Activated CD8-positive, alpha-beta T cell treated with anti-CD3 and anti-CD28 coated beads, Interleukin-2, amount 10 ng/mL, durations not matched to agents 7 days and 5 days (primary cell): ENCODE measurements at regions not wholly inside any gene's neighbourhood (a gene's known extent, or its start where the extent isn't known, plus 50 kb on each side); places are given as distances from the start of the nearest gene placed in this dataset.
"Not testable (repeated sequence)": the region's sequence is repeated elsewhere in the genome, so short reads cannot be mapped to it uniquely, and the experiment has no call there.

ENCODE experiments used
- ATAC-seq: fragments of 150-1000 bp; cut with Tn5 transposase; one replicate; pipeline ENCODE4 v1.10.0; 2021; ENCODE audit warnings: moderate library complexity
- CTCF ChIA-PET: fragments of 350-600 bp; sonication (Branson Sonifier 250); formaldehyde crosslinking; loops from one replicate; lab custom pipeline; 2021; ENCODE audit warnings: antibody characterized with exemption; lab: Charles Lee
- POLR2A ChIA-PET: fragments of 350-600 bp; sonication (Branson Sonifier 250); formaldehyde crosslinking; loops from one replicate; lab custom pipeline; 2021; ENCODE audit warnings: antibody characterized with exemption; lab: Charles Lee
- DNase-seq: peaks from one replicate; pipeline ENCODE4 v3.0.0-alpha.2; 2020
- H3K27ac Mint-ChIP-seq: one replicate; pipeline ENCODE4 v1.8.0; 2021; ENCODE audit warnings: mild to moderate bottlenecking, mixed read lengths
- H3K27me3 Mint-ChIP-seq: one replicate; pipeline ENCODE4 v1.8.0; 2021; ENCODE audit warnings: low read depth, mixed read lengths
- H3K36me3 Mint-ChIP-seq: one replicate; pipeline ENCODE4 v1.8.0; 2021; ENCODE audit warnings: low read depth, mixed read lengths
- H3K4me1 Mint-ChIP-seq: one replicate; pipeline ENCODE4 v1.8.0; 2021; ENCODE audit warnings: low read depth, mixed read lengths
- H3K4me3 Mint-ChIP-seq: one replicate; pipeline ENCODE4 v1.8.0; 2021; ENCODE audit warnings: mild to moderate bottlenecking, mixed read lengths
- H3K9me3 Mint-ChIP-seq: one replicate; pipeline ENCODE4 v1.8.0; 2022; ENCODE audit warnings: mixed read lengths; ENCODE audit not compliant: insufficient read depth

- no peak overlapping the region for H3K27ac Mint-ChIP-seq
- DNase-seq (no peak), ATAC-seq (no peak)
- H3K36me3 Mint-ChIP-seq, result no peaks in the 10 kb centered on the region
- H3K27me3 Mint-ChIP-seq, result no peaks in the 10 kb centered on the region
- H3K4me1 Mint-ChIP-seq, result no peaks in the 10 kb centered on the region
- CTCF ChIA-PET, result no interaction called here
- no peak overlapping the region for H3K4me3 Mint-ChIP-seq
- H3K9me3 Mint-ChIP-seq, result peaks cover 6% of the 10 kb centered on the region
- POLR2A ChIA-PET, result no interaction called here
These were observed 99.6 kb upstream of the PPP2R3B start for GRCh38 chrX:486325-486724.

GRCh38 chrX:487836-488235, 101.1 kb upstream of the PPP2R3B start:
- Mint-ChIP-seq H3K4me3 (no peak overlapping the region), H3K9me3 (peaks cover 6% of the 10 kb centered on the region), H3K27me3 (no peaks in the 10 kb centered on the region), H3K27ac (no peak overlapping the region), H3K36me3 (no peaks in the 10 kb centered on the region), H3K4me1 (no peaks in the 10 kb centered on the region)
- ATAC-seq (no peak), DNase-seq (no peak)
- CTCF ChIA-PET, result no interaction called here
- POLR2A ChIA-PET, result no interaction called here

- Mint-ChIP-seq H3K9me3 (peaks cover 6% of the 10 kb centered on the region), H3K4me1 (no peaks in the 10 kb centered on the region), H3K27ac (no peak overlapping the region), H3K36me3 (no peaks in the 10 kb centered on the region), H3K4me3 (no peak overlapping the region), H3K27me3 (no peaks in the 10 kb centered on the region)
- CTCF ChIA-PET, result no interaction called here
- DNase-seq, result no peak
- no peak for ATAC-seq
- POLR2A ChIA-PET, result no interaction called here
These were observed 103.1 kb upstream of the PPP2R3B start for GRCh38 chrX:489820-490219.

GRCh38 chrX:497186-498014, 110.7 kb upstream of the PPP2R3B start:
- H3K36me3 Mint-ChIP-seq, result no peaks in the 10 kb centered on the region
- ChIA-PET POLR2A (no interaction called here), CTCF (no interaction called here)
- H3K27me3 Mint-ChIP-seq, result no peaks in the 10 kb centered on the region
- peaks cover 4% of the 10 kb centered on the region for H3K9me3 Mint-ChIP-seq
- H3K4me1 Mint-ChIP-seq, result no peaks in the 10 kb centered on the region
- no peak overlapping the region for H3K27ac Mint-ChIP-seq
- no peak for DNase-seq
- ATAC-seq, result no peak
- no peak overlapping the region for H3K4me3 Mint-ChIP-seq

GRCh38 chrX:498901-499300, 112.2 kb upstream of the PPP2R3B start:
- H3K27me3 Mint-ChIP-seq, H3K9me3 Mint-ChIP-seq, POLR2A ChIA-PET, H3K27ac Mint-ChIP-seq, DNase-seq, H3K4me3 Mint-ChIP-seq, ATAC-seq, H3K36me3 Mint-ChIP-seq, CTCF ChIA-PET, H3K4me1 Mint-ChIP-seq: not testable (repeated sequence)

- no peak for ATAC-seq
- Mint-ChIP-seq H3K4me3 (no peak overlapping the region), H3K27ac (no peak overlapping the region), H3K9me3 (peaks cover 4% of the 10 kb centered on the region), H3K36me3 (no peaks in the 10 kb centered on the region), H3K27me3 (no peaks in the 10 kb centered on the region), H3K4me1 (no peaks in the 10 kb centered on the region)
- ChIA-PET POLR2A (no interaction called here), CTCF (no interaction called here)
- no peak for DNase-seq
These were observed 113.2 kb upstream of the PPP2R3B start for GRCh38 chrX:499870-500364.

GRCh38 chrX:500481-501010, 113.8 kb upstream of the PPP2R3B start:
- ATAC-seq, result no peak
- H3K4me3 Mint-ChIP-seq, result no peak overlapping the region
- no peaks in the 10 kb centered on the region for H3K36me3 Mint-ChIP-seq
- H3K27ac Mint-ChIP-seq, result no peak overlapping the region
- ChIA-PET CTCF (no interaction called here), POLR2A (no interaction called here)
- peaks cover 4% of the 10 kb centered on the region for H3K9me3 Mint-ChIP-seq
- no peaks in the 10 kb centered on the region for H3K27me3 Mint-ChIP-seq
- no peak for DNase-seq
- no peaks in the 10 kb centered on the region for H3K4me1 Mint-ChIP-seq

DNA sequence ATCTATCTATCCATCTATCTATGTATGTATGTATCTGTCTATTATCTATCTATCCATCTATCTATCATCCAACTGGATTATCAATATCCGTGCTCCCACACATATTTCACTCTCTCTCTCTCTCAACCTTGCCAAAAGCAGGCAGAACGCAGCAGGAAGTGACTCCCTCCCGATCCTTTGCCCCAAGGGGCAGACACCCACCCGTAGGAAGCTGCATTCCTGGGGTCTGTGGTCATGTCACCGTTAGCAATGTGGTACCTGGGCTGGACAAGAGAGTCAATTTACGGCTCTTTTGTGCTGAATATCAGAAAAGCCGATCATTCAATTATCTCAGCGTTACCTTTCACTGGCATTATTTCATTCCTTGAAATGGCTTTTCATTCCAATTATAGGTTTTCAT, 119.6 kb upstream of the PPP2R3B start:
- DNase-seq, result no peak
- Mint-ChIP-seq H3K9me3 (peaks cover 19% of the 10 kb centered on the region), H3K4me1 (no peaks in the 10 kb centered on the region), H3K4me3 (no peak overlapping the region), H3K27ac (no peak overlapping the region), H3K36me3 (no peaks in the 10 kb centered on the region), H3K27me3 (no peaks in the 10 kb centered on the region)
- ATAC-seq, result no peak
- ChIA-PET CTCF (no interaction called here), POLR2A (no interaction called here)

DNA sequence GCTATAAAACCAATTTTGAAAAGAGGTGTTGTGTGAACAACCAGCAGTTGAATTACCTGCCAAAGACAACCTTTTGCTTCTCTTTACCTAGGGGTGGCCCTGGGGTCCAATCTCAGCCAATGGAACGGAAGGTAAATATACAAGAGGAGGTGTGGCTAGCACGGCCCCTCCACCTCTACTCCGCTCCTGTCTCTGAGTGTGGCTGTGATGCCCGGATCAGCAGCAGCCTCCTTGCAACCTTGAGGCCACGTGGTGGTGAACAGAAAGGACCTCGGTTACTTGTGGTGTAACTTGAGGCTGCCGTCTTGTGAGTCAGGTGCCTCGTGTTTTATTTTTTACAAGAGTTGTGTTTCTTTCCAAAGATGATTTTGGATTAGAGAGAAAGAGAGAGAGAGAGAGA, 121.5 kb upstream of the PPP2R3B start:
- Mint-ChIP-seq H3K36me3 (no peaks in the 10 kb centered on the region), H3K9me3 (peaks cover 15% of the 10 kb centered on the region), H3K27me3 (no peaks in the 10 kb centered on the region), H3K4me1 (no peaks in the 10 kb centered on the region), H3K4me3 (no peak overlapping the region), H3K27ac (no peak overlapping the region)
- DNase-seq (no peak), ATAC-seq (no peak)
- POLR2A ChIA-PET, result no interaction called here
- CTCF ChIA-PET, result no interaction called here

DNA sequence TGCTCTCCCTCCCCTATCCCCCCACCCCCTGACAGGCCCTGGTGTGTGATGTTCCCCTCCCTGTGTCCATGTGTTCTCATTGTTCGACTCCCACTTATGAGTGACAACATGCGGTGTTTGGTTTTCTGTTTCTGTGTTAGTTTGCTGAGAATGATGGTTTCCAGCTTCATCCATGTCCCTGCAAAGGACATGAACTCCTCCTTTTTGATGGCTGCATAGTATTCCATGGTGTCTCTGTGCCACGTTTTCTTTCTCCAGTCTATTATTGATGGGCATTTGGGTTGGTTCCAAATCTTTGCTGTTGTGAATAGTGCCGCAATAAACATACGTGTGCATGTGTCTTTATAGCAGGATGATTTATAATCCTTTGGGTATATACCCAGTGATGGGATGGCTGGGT, 121.8 kb upstream of the SHOX start:
- POLR2A ChIA-PET, result not testable (repeated sequence)

DNA sequence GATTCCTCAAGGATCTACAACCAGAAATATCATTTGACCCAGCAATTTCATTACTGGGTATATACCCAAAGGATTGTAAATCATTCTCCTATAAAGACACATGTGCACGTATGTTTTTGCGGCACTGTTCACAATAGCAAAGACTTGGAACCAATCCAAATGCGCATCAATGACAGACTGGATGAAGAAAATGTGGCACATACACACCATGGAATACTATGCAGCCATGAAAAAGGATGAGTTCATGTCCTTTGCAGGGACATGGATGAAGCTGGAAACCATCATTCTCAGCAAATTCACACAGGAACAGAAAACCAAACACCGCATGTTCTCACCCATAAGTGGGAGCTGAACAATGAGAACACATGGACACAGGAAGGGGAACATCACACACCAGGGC, 119.5 kb upstream of the SHOX start:
- ATAC-seq, POLR2A ChIA-PET, H3K36me3 Mint-ChIP-seq, CTCF ChIA-PET, H3K4me3 Mint-ChIP-seq, H3K27me3 Mint-ChIP-seq, DNase-seq, H3K27ac Mint-ChIP-seq, H3K4me1 Mint-ChIP-seq: not testable (repeated sequence)
- peaks cover 15% of the 10 kb centered on the region for H3K9me3 Mint-ChIP-seq

More for the DNA sequence above, 121.8 kb upstream of the SHOX start:
- DNase-seq, CTCF ChIA-PET, ATAC-seq, H3K27me3 Mint-ChIP-seq, H3K4me1 Mint-ChIP-seq, H3K4me3 Mint-ChIP-seq, H3K27ac Mint-ChIP-seq, H3K36me3 Mint-ChIP-seq: not testable (repeated sequence)
- peaks cover 15% of the 10 kb centered on the region for H3K9me3 Mint-ChIP-seq

DNA sequence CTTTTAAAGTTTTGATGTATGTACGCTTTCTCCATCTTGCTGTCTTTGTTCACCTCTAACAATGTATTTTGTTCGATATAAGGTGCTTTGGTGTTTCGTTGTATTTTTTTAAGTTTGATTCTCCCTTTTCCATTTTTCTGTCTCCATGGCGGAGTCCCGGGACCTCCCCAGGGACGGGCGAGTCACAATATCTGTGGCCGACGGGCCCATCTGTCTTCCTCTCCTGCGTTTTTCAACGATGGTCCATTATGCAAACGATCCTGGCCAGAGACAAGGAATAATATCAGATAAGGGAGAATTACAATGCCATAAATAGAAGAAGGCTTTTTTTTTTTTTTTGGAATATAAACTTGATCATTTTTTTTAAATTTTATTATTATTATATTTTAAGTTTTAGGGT, 112.3 kb upstream of the SHOX start:
- POLR2A ChIA-PET, result no interaction called here
- Mint-ChIP-seq H3K36me3 (no peaks in the 10 kb centered on the region), H3K4me3 (no peak overlapping the region), H3K27ac (no peak overlapping the region), H3K27me3 (no peaks in the 10 kb centered on the region), H3K9me3 (peaks cover 4% of the 10 kb centered on the region), H3K4me1 (no peaks in the 10 kb centered on the region)
- no peak for ATAC-seq
- no peak for DNase-seq
- CTCF ChIA-PET, result no interaction called here
